CD8-positive, alpha-beta memory T cell (primary cell): ENCODE measurements at regions not wholly inside any gene's neighbourhood (a gene's known extent, or its start where the extent isn't known, plus 50 kb on each side); places are given as distances from the start of the nearest gene placed in this dataset.

Experiments used
- CTCF ChIA-PET: fragments of 350-600 bp; sonication (Branson Sonifier 250); formaldehyde crosslinking; loops from one replicate; lab custom pipeline; 2021; ENCODE audit warnings: antibody characterized with exemption; lab: Charles Lee
- POLR2A ChIA-PET: fragments of 350-600 bp; sonication (Branson Sonifier 250); formaldehyde crosslinking; loops from one replicate; lab custom pipeline; 2021; ENCODE audit warnings: antibody characterized with exemption; lab: Charles Lee
- DNase-seq, 5 donors: peaks; one replicate each; pipeline versions ENCODE4 v3.0.0 to v3.0.0-alpha.2; 2020 to 2022; ENCODE audit warnings: mixed read lengths in 1 of 5
- H3K27ac ChIP-seq: one replicate; pipeline ENCODE4 v1.7.0; 2013; ENCODE audit warnings: low read depth, mild to moderate bottlenecking, low read length, moderate library complexity
- H3K27me3 ChIP-seq: 2 replicates; pipeline ENCODE4 v1.7.0; 2013; ENCODE audit warnings: low read length, mild to moderate bottlenecking; ENCODE audit not compliant: insufficient read depth, poor library complexity, severe bottlenecking
- H3K36me3 ChIP-seq: 2 replicates; pipeline ENCODE4 v1.7.0; 2013; ENCODE audit warnings: mild to moderate bottlenecking, low read length, moderate library complexity; ENCODE audit not compliant: insufficient read depth
- H3K4me1 ChIP-seq: 2 replicates; pipeline ENCODE4 v1.7.0; 2013; ENCODE audit warnings: mild to moderate bottlenecking, low read length, moderate library complexity; ENCODE audit not compliant: insufficient read depth
- H3K4me3 ChIP-seq: 2 replicates; pipeline ENCODE4 v1.7.0; 2013; ENCODE audit warnings: mild to moderate bottlenecking, low read length
- H3K9me3 ChIP-seq: 2 replicates; pipeline ENCODE4 v1.7.0; 2013; ENCODE audit warnings: mild to moderate bottlenecking, low read length
- H3K27ac Mint-ChIP-seq, 8 donors: one replicate each; pipeline ENCODE4 v1.8.0; 2020 to 2021; ENCODE audit warnings: mixed read lengths in 8 of 8, mild to moderate bottlenecking in 6 of 8, inconsistent platforms in 3 of 8, moderate library complexity in 3 of 8
- H3K27me3 Mint-ChIP-seq, 2 donors: one replicate each; pipeline ENCODE4 v1.8.0; 2020 to 2021; ENCODE audit warnings: mixed read lengths in 2 of 2, mild to moderate bottlenecking in 1 of 2, moderate library complexity in 1 of 2
- H3K36me3 Mint-ChIP-seq, 3 donors: one replicate each; pipeline ENCODE4 v1.8.0; 2020 to 2021; ENCODE audit warnings: mixed read lengths in 3 of 3, inconsistent platforms in 1 of 3, mild to moderate bottlenecking in 1 of 3
- H3K4me1 Mint-ChIP-seq, 3 donors: one replicate each; pipeline ENCODE4 v1.8.0; 2020 to 2021; ENCODE audit warnings: mixed read lengths in 3 of 3, inconsistent platforms in 1 of 3, mild to moderate bottlenecking in 1 of 3
- H3K4me3 Mint-ChIP-seq, 7 donors: one replicate each; pipeline ENCODE4 v1.8.0; 2020 to 2021; ENCODE audit warnings: mixed read lengths in 7 of 7, mild to moderate bottlenecking in 6 of 7, moderate library complexity in 4 of 7, inconsistent platforms in 2 of 7
- H3K9me3 Mint-ChIP-seq, 5 donors: one replicate each; pipeline ENCODE4 v1.8.0; 2020 to 2022; ENCODE audit warnings: mixed read lengths in 5 of 5, mild to moderate bottlenecking in 3 of 5, moderate library complexity in 2 of 5, inconsistent platforms in 1 of 5

DNA sequence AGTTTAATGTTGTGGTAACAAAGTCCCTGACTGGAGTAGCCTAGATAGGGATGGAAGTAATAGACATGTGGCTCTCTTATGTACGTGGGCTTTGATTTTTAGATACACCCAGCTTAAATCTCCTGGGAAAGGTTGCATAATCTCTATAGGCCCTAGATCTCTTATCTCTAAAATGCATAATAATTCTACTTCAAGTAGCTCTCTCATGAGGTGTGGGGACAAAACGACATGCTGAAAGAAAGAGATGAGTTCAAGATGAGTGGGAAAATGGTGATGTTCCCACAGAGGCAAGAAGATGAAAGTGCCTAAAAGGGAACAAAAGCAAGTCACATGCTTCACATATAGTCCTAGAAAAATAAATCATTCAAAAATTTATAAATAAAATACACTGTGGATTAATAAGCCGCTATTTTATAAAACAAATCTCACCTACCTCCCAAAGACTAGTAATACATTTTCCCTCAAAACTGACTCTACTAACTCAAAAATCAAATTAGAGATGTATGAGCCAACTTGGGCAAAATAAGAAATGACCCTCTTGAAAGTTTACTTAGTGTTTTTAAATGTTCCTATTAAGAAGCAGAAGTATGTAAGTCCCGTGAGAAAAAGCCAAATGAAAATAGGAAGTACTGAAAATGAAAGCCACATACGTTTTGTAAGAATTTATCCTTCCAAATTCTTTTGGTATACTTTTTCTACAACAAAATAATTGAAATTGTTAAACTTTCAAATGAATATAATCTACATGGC lies 148.2 kb upstream of the ITGA4 start:
- Mint-ChIP-seq H3K27ac (peak overlapping the region; percentile 92 to 99 (median 96)), H3K4me1 (peaks cover 81 to 89% (median 88%) of the 10 kb centered on the region in 3 donors), H3K9me3 (no peaks in the 10 kb centered on the region), H3K27me3 (no peaks in the 10 kb centered on the region), H3K36me3 (no peaks in the 10 kb centered on the region), H3K4me3 (peak overlapping the region; percentile 72 to 87 (median 80))
- DNase-seq = no peak
- ChIA-PET CTCF (interaction anchor here (0.6 to 4.1 kb wide), 7 partner anchors 27 to 204 kb away, joined by 3 to 22 read pairs (median 4); partner anchors contain the start of gene ITGA4), POLR2A (interaction anchor here (0.5 to 1.1 kb wide), 4 partner anchors 131 to 1815 kb away, joined by 3 to 4 read pairs (median 3); no protein-coding TSS in a partner anchor)
- Histone ChIP-seq H3K27me3 (no peaks in the 10 kb centered on the region), H3K4me1 (peaks cover 82% of the 10 kb centered on the region), H3K27ac (peak overlapping the region; percentile 55), H3K4me3 (peak overlapping the region; percentile 47), H3K36me3 (no peaks in the 10 kb centered on the region), H3K9me3 (no peaks in the 10 kb centered on the region)

DNA sequence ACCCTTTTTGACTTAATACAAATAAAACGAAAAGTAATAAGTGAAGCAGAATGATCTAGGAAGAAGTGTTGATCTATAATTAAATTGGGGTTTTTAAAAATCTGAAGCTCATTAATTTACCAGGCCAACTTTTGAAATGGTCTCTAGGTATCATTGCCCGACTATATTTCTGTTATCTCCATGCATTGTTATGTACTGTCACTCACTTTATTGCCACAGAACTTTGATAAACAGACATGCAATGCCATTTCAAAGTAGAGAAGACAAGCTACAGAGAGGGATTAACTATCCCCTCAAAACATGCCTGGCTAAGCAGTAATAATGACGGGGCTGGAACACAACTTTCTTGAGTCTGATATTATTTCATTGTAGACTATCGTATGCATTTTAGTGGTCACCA lies 147.6 kb upstream of the ITGA4 start:
- H3K27me3 ChIP-seq = no peaks in the 10 kb centered on the region
- peaks cover 76% of the 10 kb centered on the region for H3K4me1 ChIP-seq
- ChIA-PET CTCF (interaction anchor here (0.9 to 4.1 kb wide), 4 partner anchors 33 to 205 kb away, joined by 3 to 22 read pairs (median 4); partner anchors contain the start of gene ITGA4), POLR2A (interaction anchor here (0.5 to 1.1 kb wide), 2 partner anchors 146 to 1814 kb away, joined by 3 to 4 read pairs; no protein-coding TSS in a partner anchor)
- Mint-ChIP-seq H3K4me3 (peak overlapping the region; percentile 72 to 87 (median 80)), H3K36me3 (no peaks in the 10 kb centered on the region), H3K4me1 (peaks cover 80 to 89% (median 88%) of the 10 kb centered on the region in 3 donors), H3K9me3 (no peaks in the 10 kb centered on the region), H3K27me3 (no peaks in the 10 kb centered on the region), H3K27ac (peak overlapping the region; percentile 92 to 99 (median 96))
- H3K4me3 ChIP-seq = peak overlapping the region; percentile 47
- DNase-seq = no peak
- no peaks in the 10 kb centered on the region for H3K9me3 ChIP-seq
- H3K27ac ChIP-seq = peak overlapping the region; percentile 55
- H3K36me3 ChIP-seq = no peaks in the 10 kb centered on the region

DNA sequence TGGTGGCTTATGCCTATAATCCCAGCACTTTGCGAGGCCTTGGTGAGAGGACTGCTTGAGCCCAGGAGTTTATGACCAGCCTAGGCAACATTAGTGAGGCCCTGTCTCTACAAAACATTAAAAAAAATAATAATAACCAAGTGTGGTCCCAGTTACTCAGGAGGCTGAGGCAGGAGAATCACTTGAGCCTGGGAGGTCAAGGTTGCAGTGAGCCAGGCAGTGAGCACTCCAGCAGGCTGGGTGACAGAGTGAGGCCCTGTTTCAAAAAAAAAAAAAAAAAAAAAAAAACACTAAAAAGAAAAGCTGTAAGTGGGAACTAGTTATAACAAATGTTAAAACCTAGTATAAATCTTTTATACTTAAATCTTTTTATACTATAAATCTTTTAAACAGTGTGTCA lies 146.2 kb upstream of the ITGA4 start:
- DNase-seq = no peak
- POLR2A ChIA-PET = interaction anchor here (0.6 to 1.7 kb wide), 11 partner anchors 12 to 207 kb away, joined by 3 to 10 read pairs (median 4); partner anchors contain the start of gene ITGA4

DNA sequence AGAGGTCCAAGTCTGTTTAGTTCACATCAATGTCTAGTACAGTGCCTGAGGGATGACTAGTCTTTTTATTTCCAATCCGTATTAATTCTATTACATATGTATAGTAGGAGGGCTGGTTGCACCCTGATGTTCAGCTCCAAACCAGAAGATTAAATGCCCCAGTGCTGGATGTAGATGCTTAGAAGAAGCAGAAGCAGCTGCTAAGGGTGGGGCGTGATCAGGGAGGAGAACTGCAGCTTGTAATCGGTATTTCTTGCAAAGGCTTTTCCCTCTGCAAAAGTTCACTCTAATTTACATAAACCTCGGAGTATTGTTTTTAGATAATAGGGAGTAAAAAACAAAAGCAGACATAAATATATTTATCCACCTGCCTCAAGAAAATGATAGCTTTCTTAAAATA lies 145.3 kb upstream of the ITGA4 start:
- Histone ChIP-seq H3K4me1 (peaks cover 57% of the 10 kb centered on the region), H3K36me3 (no peaks in the 10 kb centered on the region), H3K4me3 (no peak overlapping the region), H3K27me3 (no peaks in the 10 kb centered on the region), H3K9me3 (no peaks in the 10 kb centered on the region), H3K27ac (no peak overlapping the region)
- Mint-ChIP-seq H3K36me3 (peaks cover 0 to 1% (median 0%) of the 10 kb centered on the region in 3 donors), H3K9me3 (no peaks in the 10 kb centered on the region), H3K27ac (peak overlapping the region; percentile 90 to 99 (median 94)), H3K27me3 (no peaks in the 10 kb centered on the region), H3K4me3 (peak overlapping the region; percentile 29 to 87 (median 73)), H3K4me1 (peaks cover 58 to 71% (median 66%) of the 10 kb centered on the region in 3 donors)
- ChIA-PET POLR2A (interaction anchor here (0.5 to 1.7 kb wide), 5 partner anchors 11 to 166 kb away, joined by 3 to 10 read pairs (median 7); partner anchors contain the start of gene ITGA4), CTCF (interaction anchor here (0.8 to 1.9 kb wide), 10 partner anchors 11 to 207 kb away, joined by 3 to 8 read pairs (median 4); no protein-coding TSS in a partner anchor)
- DNase-seq = peak in 1 of 5 donors; percentile 48

More for the DNA sequence above, 146.2 kb upstream of the ITGA4 start:
- H3K27ac ChIP-seq = no peak overlapping the region
- Mint-ChIP-seq H3K4me1 (peaks cover 67 to 80% (median 75%) of the 10 kb centered on the region in 3 donors), H3K9me3 (no peaks in the 10 kb centered on the region), H3K36me3 (no peaks in the 10 kb centered on the region), H3K27ac (peak overlapping the region in 3 of 8 donors; percentile 16 to 33 (median 30)), H3K4me3 (no peak overlapping the region), H3K27me3 (no peaks in the 10 kb centered on the region)
- no peaks in the 10 kb centered on the region for H3K27me3 ChIP-seq
- H3K4me1 ChIP-seq = peaks cover 62% of the 10 kb centered on the region
- H3K4me3 ChIP-seq = no peak overlapping the region
- no peaks in the 10 kb centered on the region for H3K9me3 ChIP-seq
- no peaks in the 10 kb centered on the region for H3K36me3 ChIP-seq
- CTCF ChIA-PET = interaction anchor here (0.7 to 2.1 kb wide), 6 partner anchors 9 to 206 kb away, joined by 3 to 8 read pairs (median 4); partner anchors contain the start of gene ITGA4

DNA sequence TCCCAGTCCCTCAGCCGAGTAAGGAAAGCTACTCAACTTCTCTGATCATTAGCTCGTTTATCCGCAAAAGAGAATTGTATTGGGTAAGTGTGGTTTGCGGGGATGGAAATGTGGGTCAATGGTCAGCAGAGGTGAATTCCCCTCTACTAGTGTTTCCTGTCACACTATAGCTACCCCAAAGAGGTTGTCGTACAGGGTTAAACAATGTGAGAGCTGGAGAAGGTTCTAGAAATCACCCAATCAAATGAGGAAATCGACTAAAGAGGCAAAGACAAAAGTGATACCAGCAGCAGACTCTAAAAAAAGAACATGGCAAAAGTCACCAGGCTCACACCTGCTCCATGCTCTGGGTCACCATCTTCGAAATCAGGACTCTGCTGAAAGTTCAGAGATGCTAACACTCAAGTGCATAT lies 144.7 kb upstream of the ITGA4 start:
- POLR2A ChIA-PET = interaction anchor here (0.6 to 1.7 kb wide), 6 partner anchors 10 to 169 kb away, joined by 3 to 10 read pairs (median 3); partner anchors contain the start of gene ITGA4
- peaks cover 54 to 68% (median 59%) of the 10 kb centered on the region in 3 donors for H3K4me1 Mint-ChIP-seq
- Histone ChIP-seq H3K4me1 (peaks cover 53% of the 10 kb centered on the region), H3K36me3 (no peaks in the 10 kb centered on the region), H3K9me3 (no peaks in the 10 kb centered on the region), H3K4me3 (peak overlapping the region; percentile 9), H3K27ac (peak overlapping the region; percentile 33), H3K27me3 (no peaks in the 10 kb centered on the region)
- peak overlapping the region; percentile 90 to 99 (median 94) for H3K27ac Mint-ChIP-seq
- peaks cover 0 to 6% (median 3%) of the 10 kb centered on the region in 3 donors for H3K36me3 Mint-ChIP-seq
- H3K4me3 Mint-ChIP-seq = peak overlapping the region; percentile 29 to 87 (median 73)
- no peaks in the 10 kb centered on the region for H3K27me3 Mint-ChIP-seq
- DNase-seq = peak in 4 of 5 donors; percentile 20 to 56 (median 36)
- CTCF ChIA-PET = interaction anchor here (0.8 to 1.9 kb wide), 12 partner anchors 11 to 208 kb away, joined by 3 to 8 read pairs (median 4); partner anchors contain the start of gene ITGA4
- no peaks in the 10 kb centered on the region for H3K9me3 Mint-ChIP-seq

DNA sequence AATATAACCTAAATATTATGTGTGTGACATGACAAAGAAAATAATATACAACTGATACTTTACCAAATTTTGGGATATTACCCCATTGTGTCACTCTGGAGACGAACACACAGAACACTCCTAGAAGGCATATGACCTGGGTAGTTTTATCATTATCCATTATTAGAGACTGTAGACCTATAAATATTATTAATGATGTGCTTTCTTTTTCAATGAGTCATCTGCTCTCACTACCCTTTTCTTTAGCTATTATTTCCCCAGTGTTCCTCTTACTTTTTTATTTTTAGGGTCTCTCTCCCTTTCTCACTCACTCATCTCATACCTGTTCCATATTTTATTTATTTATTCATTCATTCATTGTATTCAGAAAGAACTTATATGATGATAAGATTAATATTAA lies 143.3 kb upstream of the ITGA4 start:
- ChIA-PET CTCF (interaction anchor here (1.3 to 1.7 kb wide), 4 partner anchors 8 to 144 kb away, joined by 4 to 9 read pairs (median 4); partner anchors contain the start of gene ITGA4), POLR2A (interaction anchor here (0.9 kb wide), 1 partner anchor 71 kb away, joined by 3 read pairs; no protein-coding TSS in a partner anchor)
- H3K4me1 Mint-ChIP-seq = peaks cover 43 to 63% (median 46%) of the 10 kb centered on the region in 3 donors
- Histone ChIP-seq H3K4me1 (peaks cover 41% of the 10 kb centered on the region), H3K27me3 (no peaks in the 10 kb centered on the region), H3K36me3 (no peaks in the 10 kb centered on the region), H3K9me3 (no peaks in the 10 kb centered on the region), H3K4me3 (no peak overlapping the region), H3K27ac (no peak overlapping the region)
- H3K36me3 Mint-ChIP-seq = peaks cover 1 to 6% (median 3%) of the 10 kb centered on the region in 3 donors
- no peaks in the 10 kb centered on the region for H3K9me3 Mint-ChIP-seq
- no peaks in the 10 kb centered on the region for H3K27me3 Mint-ChIP-seq
- H3K27ac Mint-ChIP-seq = peak overlapping the region; percentile 64 to 99 (median 94)
- H3K4me3 Mint-ChIP-seq = peak overlapping the region in 5 of 7 donors; percentile 7 to 77 (median 48)
- no peak for DNase-seq

DNA sequence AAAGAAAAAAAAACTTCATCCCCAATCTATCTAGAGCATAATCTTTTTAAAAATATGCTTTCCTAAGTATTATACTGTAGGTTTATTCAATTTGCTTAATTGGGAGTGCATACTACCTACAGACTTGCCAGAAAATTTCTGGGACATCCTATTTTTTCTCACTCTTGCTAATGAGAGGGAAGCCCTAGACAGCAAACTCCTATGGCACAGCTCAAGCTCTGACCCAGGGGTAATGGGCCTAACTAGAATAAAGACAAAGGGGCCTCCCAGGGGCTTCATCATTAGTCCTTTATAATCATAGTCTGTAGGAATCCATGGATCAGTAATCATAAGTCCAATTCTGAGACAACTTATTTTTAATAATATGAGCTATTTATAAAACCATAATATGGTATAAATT lies 142.6 kb upstream of the ITGA4 start:
- POLR2A ChIA-PET = no interaction called here
- no peaks in the 10 kb centered on the region for H3K9me3 Mint-ChIP-seq
- no peak for DNase-seq
- H3K27me3 Mint-ChIP-seq = no peaks in the 10 kb centered on the region
- Histone ChIP-seq H3K36me3 (no peaks in the 10 kb centered on the region), H3K4me1 (peaks cover 37% of the 10 kb centered on the region), H3K27ac (no peak overlapping the region), H3K4me3 (no peak overlapping the region), H3K9me3 (no peaks in the 10 kb centered on the region), H3K27me3 (no peaks in the 10 kb centered on the region)
- CTCF ChIA-PET = interaction anchor here (1.1 to 1.5 kb wide), 3 partner anchors 9 to 210 kb away, joined by 3 to 9 read pairs (median 3); no protein-coding TSS in a partner anchor
- peaks cover 37 to 61% (median 43%) of the 10 kb centered on the region in 3 donors for H3K4me1 Mint-ChIP-seq
- H3K36me3 Mint-ChIP-seq = peaks cover 2 to 10% (median 3%) of the 10 kb centered on the region in 3 donors
- H3K27ac Mint-ChIP-seq = peak overlapping the region; percentile 1 to 96 (median 92)
- peak overlapping the region in 2 of 7 donors; percentile 55 to 74 for H3K4me3 Mint-ChIP-seq
